Amygdala (tissue), 56 donors: ENCODE measurements at regions not wholly inside any gene's neighbourhood (a gene's known extent, or its start where the extent isn't known, plus 50 kb on each side); places are given as distances from the start of the nearest gene placed in this dataset.

Experiments used
- DNase-seq, 56 donors: peaks; one replicate each; lab custom pipeline; 2025; lab: John Stamatoyannopoulos, UW

- no peak for DNase-seq
Measured at GRCh38 chr2:107414376-107414775, 412.3 kb upstream of the RGPD4 start.

- peak in 2 of 56 donors; percentile 0 to 3 for DNase-seq
Measured at GRCh38 chr2:107418708-107419107, 408.0 kb upstream of the RGPD4 start.

GRCh38 chr2:107419191-107419590 is 407.5 kb upstream of the RGPD4 start:
- DNase-seq: no peak

GRCh38 chr2:107428781-107429180 is 397.9 kb upstream of the RGPD4 start:
- DNase-seq: no peak

DNA sequence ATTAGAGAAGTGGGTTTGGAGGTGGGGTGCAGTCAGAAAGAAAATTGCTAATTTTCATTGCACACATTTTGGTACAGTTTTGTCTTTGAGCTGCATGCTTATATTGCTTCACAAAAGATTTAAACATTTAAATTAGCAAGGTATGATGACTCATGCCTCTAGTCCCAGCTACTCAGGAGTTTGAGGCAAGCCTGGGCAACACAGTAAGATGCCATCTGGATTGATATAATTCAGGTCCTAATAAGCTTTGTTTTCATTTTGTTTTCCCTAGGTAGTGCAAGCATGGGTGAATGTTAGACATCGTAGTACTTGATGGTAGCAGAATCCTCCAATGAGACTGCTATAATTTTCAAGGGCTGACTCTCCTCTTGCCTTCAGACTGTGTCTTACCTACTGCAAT is 396.7 kb upstream of the RGPD4 start:
- DNase-seq: no peak

- DNase-seq: no peak
Measured at GRCh38 chr2:107430596-107431266, 396.0 kb upstream of the RGPD4 start.

DNA sequence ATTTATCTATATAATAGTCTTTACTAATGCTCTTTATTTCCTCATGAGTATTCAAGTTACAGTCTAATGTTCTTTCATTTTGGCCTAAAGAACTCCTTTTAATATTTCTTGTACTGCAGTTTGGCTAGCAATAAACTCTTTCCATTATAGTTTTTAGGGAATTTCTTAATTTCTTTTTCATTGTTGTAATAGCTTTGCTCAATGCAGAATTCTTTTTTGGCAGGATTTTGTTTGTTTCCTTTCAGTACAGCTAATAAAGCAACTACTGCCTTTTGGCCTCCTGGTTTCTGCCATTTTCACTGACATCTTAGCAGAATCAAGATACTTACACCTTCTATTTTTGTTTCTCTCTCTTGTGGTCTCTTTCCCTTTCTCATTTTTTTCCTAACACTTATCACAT is 390.4 kb upstream of the RGPD4 start:
- no peak for DNase-seq

DNA sequence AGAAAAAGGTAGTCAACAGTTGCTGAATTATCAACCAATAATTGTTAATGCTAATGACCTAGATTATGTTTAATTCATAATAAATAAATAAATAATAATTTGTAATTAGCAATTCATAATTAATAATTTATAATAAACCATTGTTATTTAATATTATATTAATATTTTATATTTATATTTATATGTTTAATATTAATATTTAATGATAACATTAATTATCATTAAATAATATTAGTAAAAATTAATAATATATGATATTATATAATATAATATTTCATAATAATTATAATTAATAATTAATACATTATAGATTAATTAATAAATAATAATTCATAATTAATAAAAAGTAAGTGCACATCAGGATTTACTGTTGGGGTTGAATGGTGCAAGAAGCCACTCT is 389.4 kb upstream of the RGPD4 start:
- no peak for DNase-seq

- no peak for DNase-seq
Measured at GRCh38 chr2:107437807-107438206, 388.9 kb upstream of the RGPD4 start.

DNA sequence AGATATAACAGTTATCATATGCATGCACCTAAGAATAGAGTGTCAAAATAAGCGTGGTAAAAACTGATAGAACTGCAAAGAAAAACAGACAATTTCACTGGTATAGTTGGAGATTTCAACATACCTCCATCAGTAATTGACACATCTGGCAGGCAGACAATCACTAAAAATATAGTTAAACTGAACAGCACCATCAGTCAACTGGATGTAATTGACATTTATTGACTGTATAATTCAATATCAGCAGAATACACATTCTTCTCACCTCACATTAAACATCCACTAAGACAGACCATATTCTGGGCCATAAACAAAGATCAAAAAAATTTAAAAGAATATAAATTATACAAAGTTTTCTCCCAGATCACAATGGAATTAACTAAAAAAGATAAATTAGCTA is 378.5 kb upstream of the RGPD4 start:
- DNase-seq: no peak

- DNase-seq: no peak
Measured at GRCh38 chr2:107461301-107461700, 365.4 kb upstream of the RGPD4 start.

DNA sequence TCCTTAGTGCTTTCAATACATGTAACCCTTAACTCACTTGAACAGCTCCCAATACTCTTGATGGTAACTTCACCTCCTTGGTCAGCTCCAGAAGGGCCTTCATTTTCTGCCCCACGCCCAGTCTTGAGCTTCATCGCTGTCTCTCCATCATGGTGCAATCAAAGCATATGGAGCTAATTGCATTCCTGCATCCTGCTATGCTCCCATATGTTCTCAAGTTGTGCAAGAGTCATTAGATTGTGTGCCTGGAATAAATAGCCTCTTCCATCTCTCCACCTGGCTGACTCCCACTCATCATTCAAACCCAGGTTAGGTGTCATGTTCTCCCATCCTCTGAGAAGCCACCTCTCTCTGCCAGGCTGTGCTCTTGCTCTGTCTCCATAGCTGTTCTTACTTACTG is 364.5 kb upstream of the RGPD4 start:
- DNase-seq: no peak

DNA sequence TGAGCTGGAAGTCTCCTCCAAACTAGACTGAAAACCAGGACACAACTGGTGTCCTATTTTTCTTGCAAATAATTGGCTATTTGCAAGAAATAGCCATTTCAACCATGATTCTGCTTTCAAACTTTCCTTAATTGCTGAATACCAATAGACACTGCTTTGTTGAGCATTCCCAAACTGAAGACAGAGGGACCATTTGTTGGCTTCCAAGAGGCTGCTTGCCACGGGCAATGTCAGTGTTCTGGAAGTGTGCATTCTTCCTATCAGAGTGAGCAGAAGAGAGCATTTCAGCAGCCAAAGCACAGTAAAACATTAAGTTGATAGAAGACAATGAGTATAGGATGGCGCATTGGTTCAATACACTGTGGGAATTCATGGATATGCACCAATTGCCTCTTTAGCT is 360.5 kb upstream of the RGPD4 start:
- peak in 9 of 56 donors; percentile 1 to 33 (median 11) for DNase-seq

GRCh38 chr2:107466984-107467773 is 359.5 kb upstream of the RGPD4 start:
- DNase-seq: no peak

GRCh38 chr2:107469437-107469995 is 357.2 kb upstream of the RGPD4 start:
- no peak for DNase-seq

DNA sequence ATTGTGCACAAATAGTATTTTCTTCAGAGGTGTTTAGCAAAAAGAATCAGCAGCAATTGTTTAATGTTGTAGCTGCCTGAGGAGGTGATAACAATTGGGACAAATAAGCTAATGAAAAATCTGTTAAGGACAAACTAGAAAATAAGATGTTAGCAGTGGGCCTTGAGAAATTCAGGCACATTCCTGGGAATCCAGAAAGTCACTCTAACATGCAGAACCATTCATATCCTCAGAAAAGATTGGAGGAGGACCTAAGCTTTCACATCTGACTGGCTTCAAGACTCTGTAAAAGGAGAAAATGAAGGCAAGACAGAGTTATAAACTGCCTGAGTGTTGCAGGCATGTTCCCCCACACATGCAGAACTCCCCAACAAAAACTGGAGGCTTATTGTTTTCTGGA is 353.5 kb upstream of the RGPD4 start:
- no peak for DNase-seq

DNA sequence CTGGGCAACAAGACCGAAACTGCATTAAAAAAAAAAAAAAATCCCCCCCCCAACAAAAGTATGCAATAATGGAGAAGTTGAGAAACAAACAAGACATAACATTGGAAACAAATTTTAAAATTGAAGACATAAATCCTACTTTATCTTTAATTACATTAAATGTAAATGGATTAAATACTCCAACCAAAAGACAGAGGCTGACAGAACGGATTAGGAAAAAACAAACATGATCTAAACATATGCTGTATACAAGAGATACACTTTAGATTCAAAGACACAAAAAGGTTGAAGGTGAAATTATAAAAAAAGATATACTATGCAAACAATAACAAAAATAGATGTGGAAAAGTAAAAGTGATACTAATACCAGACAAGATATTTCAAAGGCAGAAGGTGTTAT is 350.8 kb upstream of the RGPD4 start:
- DNase-seq: no peak

DNA sequence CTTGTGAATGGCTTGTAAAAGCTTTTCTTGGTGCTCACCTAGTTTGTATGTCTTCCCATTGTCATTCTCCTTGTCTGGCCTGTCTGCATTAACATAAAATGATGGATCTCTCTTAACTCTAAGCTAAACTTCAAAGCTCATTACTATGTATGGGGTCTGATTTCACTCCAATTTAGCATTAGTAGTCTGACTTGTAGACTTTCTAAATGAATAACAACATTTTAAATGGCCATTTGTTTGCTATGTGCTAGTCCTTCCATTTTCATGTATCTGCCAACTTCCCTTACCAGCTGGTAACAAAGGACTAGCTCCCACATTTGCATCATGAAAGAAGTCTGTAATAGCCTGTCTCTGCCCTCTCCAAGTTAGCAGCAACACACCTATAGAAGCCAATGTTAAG is 324.2 kb upstream of the RGPD4 start:
- no peak for DNase-seq

GRCh38 chr2:107511970-107512789 is 314.5 kb upstream of the RGPD4 start:
- no peak for DNase-seq

- DNase-seq: no peak
Measured at GRCh38 chr2:107525406-107525805, 301.3 kb upstream of the RGPD4 start.

DNA sequence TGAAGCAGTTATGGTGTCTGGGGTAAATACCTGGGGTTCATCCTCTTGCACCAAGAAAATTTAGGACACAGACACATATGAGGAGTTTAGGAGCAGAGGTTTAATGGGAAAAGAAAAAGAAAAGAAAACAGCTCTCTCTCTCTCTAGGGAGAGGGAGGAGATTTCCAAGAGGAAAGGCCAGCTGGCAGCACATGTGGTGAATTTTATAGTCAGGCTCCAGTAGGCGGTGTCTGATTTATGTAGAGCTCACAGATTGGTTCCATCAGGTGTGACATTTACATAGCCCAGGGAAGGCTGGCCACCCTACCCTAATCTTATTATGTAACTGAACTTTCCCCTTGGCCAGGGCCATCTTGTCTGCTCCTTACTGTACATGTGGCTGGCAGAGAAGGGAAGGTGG is 297.5 kb upstream of the RGPD4 start:
- DNase-seq: no peak
